ENCODE measurements at regions not wholly inside any gene's neighbourhood (a gene's known extent, or its start where the extent isn't known, plus 50 kb on each side); places are given as distances from the start of the nearest gene placed in this dataset.

DNA sequence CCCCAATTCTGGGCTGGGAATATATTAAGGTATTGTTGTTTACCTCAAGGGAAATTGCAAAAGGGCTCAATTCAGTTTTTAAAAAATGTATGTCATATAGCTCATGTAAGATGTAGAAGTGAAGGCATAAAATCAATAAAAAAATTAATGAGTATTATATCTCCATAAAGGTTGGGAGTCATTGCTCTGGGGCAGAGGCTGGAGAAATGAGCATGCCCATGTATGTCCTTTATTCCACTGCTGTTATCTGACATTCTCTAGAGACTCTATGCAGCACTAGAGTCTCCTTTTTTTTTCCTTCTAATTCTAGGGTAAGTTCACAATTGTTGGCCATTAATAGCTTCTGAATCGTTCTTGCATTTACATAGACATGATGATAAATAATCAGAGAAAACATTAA, 394.8 kb downstream of the KLF12 start (continued):
- TF ChIP-seq, protein P1, sequence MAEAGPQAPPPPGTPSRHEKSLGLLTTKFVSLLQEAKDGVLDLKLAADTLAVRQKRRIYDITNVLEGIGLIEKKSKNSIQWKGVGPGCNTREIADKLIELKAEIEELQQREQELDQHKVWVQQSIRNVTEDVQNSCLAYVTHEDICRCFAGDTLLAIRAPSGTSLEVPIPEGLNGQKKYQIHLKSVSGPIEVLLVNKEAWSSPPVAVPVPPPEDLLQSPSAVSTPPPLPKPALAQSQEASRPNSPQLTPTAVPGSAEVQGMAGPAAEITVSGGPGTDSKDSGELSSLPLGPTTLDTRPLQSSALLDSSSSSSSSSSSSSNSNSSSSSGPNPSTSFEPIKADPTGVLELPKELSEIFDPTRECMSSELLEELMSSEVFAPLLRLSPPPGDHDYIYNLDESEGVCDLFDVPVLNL (CRISPR knock-in tag; IDR thresholded peaks at IDR 0.05; ENCODE audit: borderline replicate concordance, low read depth) = no peak
- TF ChIP-seq ERG (CRISPR knock-in tag; IDR thresholded peaks at IDR 0.05) (no peak), CBFB (CRISPR knock-in tag; IDR thresholded peaks at IDR 0.05; ENCODE audit: low read depth) (no peak), GABPB1 (CRISPR knock-in tag; IDR thresholded peaks at IDR 0.05) (no peak), ZBTB21 (CRISPR knock-in tag; IDR thresholded peaks at IDR 0.05; ENCODE audit: borderline replicate concordance) (no peak), ZNF138 (CRISPR knock-in tag; conservative IDR thresholded peaks at IDR 0.05) (no peak)
- TF ChIP-seq, protein P2, sequence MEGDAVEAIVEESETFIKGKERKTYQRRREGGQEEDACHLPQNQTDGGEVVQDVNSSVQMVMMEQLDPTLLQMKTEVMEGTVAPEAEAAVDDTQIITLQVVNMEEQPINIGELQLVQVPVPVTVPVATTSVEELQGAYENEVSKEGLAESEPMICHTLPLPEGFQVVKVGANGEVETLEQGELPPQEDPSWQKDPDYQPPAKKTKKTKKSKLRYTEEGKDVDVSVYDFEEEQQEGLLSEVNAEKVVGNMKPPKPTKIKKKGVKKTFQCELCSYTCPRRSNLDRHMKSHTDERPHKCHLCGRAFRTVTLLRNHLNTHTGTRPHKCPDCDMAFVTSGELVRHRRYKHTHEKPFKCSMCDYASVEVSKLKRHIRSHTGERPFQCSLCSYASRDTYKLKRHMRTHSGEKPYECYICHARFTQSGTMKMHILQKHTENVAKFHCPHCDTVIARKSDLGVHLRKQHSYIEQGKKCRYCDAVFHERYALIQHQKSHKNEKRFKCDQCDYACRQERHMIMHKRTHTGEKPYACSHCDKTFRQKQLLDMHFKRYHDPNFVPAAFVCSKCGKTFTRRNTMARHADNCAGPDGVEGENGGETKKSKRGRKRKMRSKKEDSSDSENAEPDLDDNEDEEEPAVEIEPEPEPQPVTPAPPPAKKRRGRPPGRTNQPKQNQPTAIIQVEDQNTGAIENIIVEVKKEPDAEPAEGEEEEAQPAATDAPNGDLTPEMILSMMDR (IDR thresholded peaks at IDR 0.05) = no peak

DNA sequence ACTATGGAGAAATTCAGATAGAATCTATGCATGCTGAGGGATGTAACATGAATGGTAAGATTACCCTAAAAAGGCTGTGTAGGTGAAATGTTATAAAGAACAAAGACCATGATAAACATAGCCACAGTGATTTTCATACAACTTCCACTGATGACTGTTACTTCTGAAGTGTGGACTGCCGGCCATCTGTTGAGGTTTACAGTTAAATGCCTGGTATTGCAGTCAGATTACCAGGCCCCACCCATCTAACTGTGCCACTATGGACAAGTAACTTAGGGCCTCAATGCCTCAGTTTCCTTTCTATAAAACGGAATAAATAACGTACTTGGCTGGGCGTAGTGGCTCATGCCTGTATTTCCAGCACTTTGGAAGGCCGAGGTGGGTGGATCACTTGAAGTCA, 395.6 kb downstream of the KLF12 start:
- CTCF ChIA-PET = no interaction called here
- no peaks in the 10 kb centered on the region for H3K27me3 Mint-ChIP-seq (ENCODE audit: low read depth)

More for the DNA sequence above, 395.6 kb downstream of the KLF12 start:
- no peaks in the 10 kb centered on the region for H3K36me3 Mint-ChIP-seq
- POLR2A ChIA-PET = no interaction called here
- DNase-seq (ENCODE audit: low spot score) (no peak), ATAC-seq (no peak)
- no peak overlapping the region for H3K27ac Mint-ChIP-seq
- no peak for TF ChIP-seq JAZF1 (CRISPR knock-in tag; IDR thresholded peaks at IDR 0.05)
- no peak for TF ChIP-seq NR3C1 (CRISPR knock-in tag; conservative IDR thresholded peaks at IDR 0.05; ENCODE audit: low read depth)
- TF ChIP-seq ZNF232 (CRISPR knock-in tag; IDR thresholded peaks at IDR 0.05) = no peak
- no peak for TF ChIP-seq ZNF396 (CRISPR knock-in tag; IDR thresholded peaks at IDR 0.05; ENCODE audit: borderline replicate concordance)
- TF ChIP-seq TCF7 (CRISPR knock-in tag; IDR thresholded peaks at IDR 0.05; ENCODE audit: low read depth) = no peak
- TF ChIP-seq, protein P3, sequence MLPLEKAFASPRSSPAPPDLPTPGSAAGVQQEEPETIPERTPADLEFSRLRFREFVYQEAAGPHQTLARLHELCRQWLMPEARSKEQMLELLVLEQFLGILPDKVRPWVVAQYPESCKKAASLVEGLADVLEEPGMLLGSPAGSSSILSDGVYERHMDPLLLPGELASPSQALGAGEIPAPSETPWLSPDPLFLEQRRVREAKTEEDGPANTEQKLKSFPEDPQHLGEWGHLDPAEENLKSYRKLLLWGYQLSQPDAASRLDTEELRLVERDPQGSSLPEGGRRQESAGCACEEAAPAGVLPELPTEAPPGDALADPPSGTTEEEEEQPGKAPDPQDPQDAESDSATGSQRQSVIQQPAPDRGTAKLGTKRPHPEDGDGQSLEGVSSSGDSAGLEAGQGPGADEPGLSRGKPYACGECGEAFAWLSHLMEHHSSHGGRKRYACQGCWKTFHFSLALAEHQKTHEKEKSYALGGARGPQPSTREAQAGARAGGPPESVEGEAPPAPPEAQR (CRISPR knock-in tag; IDR thresholded peaks at IDR 0.05) = no peak
- TF ChIP-seq ZNF416 (CRISPR knock-in tag; IDR thresholded peaks at IDR 0.05) = no peak
- TF ChIP-seq, protein P4, sequence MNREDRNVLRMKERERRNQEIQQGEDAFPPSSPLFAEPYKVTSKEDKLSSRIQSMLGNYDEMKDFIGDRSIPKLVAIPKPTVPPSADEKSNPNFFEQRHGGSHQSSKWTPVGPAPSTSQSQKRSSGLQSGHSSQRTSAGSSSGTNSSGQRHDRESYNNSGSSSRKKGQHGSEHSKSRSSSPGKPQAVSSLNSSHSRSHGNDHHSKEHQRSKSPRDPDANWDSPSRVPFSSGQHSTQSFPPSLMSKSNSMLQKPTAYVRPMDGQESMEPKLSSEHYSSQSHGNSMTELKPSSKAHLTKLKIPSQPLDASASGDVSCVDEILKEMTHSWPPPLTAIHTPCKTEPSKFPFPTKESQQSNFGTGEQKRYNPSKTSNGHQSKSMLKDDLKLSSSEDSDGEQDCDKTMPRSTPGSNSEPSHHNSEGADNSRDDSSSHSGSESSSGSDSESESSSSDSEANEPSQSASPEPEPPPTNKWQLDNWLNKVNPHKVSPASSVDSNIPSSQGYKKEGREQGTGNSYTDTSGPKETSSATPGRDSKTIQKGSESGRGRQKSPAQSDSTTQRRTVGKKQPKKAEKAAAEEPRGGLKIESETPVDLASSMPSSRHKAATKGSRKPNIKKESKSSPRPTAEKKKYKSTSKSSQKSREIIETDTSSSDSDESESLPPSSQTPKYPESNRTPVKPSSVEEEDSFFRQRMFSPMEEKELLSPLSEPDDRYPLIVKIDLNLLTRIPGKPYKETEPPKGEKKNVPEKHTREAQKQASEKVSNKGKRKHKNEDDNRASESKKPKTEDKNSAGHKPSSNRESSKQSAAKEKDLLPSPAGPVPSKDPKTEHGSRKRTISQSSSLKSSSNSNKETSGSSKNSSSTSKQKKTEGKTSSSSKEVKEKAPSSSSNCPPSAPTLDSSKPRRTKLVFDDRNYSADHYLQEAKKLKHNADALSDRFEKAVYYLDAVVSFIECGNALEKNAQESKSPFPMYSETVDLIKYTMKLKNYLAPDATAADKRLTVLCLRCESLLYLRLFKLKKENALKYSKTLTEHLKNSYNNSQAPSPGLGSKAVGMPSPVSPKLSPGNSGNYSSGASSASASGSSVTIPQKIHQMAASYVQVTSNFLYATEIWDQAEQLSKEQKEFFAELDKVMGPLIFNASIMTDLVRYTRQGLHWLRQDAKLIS (CRISPR knock-in tag; IDR thresholded peaks at IDR 0.05; ENCODE audit: borderline replicate concordance) = no peak
- TF ChIP-seq, protein P5, sequence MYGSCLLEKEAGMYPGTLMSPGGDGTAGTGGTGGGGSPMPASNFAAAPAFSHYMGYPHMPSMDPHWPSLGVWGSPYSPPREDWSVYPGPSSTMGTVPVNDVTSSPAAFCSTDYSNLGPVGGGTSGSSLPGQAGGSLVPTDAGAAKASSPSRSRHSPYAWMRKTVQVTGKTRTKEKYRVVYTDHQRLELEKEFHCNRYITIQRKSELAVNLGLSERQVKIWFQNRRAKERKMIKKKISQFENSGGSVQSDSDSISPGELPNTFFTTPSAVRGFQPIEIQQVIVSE (CRISPR knock-in tag; IDR thresholded peaks at IDR 0.05; ENCODE audit: borderline replicate concordance) = no peak
- TF ChIP-seq PRRX2 (CRISPR knock-in tag; IDR thresholded peaks at IDR 0.05) = no peak
- TF ChIP-seq, protein P1 (CRISPR knock-in tag; IDR thresholded peaks at IDR 0.05; ENCODE audit: borderline replicate concordance, low read depth) = no peak
- TF ChIP-seq, protein P2 (IDR thresholded peaks at IDR 0.05) = no peak
- no peak for TF ChIP-seq TEAD1 (CRISPR knock-in tag; IDR thresholded peaks at IDR 0.05)
- H3K4me1 Mint-ChIP-seq = peaks cover 25% of the 10 kb centered on the region
- H3K4me3 Mint-ChIP-seq = no peak overlapping the region
- no peaks in the 10 kb centered on the region for H3K9me3 Mint-ChIP-seq

Data from WTC11 (cell line).